ENCODE measurements at regions not wholly inside any gene's neighbourhood (a gene's known extent, or its start where the extent isn't known, plus 50 kb on each side); places are given as distances from the start of the nearest gene placed in this dataset.
A peak's percentile ranks its signal among the peaks of the same experiment; 100 is the strongest.

DNA sequence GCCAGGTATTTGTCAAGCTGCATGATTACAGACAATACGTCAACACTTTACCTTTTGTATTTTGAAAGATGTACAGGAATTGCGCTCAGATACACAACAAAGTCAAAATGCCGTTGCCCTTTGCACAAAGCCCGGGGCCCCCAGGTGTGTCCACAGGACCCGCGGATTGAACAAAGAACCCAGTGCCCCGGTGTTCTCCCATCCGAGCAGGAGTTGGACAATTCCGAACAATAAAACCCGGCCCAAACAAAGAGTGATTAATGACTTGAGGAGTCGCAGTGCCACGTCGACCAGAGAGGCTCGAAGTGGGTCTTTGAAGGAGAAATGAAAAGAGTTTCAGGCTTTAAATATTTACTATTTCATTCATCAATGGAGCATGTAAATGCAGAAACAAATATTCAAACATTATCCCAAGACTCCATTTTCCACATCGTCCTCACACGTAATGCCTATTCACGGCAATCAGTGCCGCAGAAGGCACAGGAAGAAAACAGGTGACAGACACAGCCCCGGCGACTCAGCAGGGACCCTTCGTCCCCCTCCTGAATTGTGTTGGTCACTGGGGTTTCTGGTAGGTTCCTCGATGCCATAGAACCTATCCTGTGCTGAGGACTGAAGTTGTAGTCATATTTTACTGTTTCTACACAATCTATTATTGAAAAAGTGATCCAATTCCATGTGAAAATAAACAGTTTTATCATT, 70.9 kb upstream of the MGMT start:
- DNase-seq, result no peak

DNA sequence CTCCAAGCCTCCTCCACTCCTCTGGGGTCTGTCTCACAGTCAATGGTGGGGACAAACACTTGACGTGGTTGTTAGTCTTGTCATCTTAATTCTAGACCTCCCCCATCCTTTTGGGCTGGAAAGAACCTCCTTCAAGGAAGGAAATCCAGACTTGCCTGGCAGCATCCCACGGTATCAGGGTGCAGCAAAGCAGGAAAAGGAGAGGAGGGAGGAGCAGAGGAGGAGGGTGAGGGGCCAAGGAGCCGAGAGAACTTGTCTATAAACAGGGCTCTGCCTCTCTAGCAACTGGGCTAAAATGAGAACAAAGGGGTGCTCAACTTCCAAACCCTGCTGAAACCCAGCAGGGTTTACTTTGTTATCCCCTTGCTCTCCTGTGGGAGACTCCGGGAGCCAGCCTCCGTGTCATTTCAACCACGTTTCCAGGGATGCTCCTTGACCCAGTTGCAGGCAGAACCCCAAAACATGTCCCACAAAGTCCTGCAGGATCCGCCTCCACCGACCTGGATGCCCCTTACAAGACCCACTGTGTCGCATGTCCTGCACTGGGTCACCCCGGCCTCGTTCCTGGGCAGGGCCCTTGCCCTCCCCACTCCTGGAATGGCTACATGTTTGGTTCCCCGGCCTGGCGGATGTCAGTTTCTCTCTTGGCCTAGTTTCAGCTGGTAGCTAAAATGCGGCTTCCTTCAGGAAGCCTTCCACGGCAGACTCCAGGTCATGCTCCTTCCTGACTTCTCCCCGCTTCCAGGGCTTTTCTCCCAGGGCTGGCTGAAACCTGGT, 69.7 kb upstream of the MGMT start:
- DNase-seq, result no peak

GRCh38 chr10:129398711-129399141, 68.3 kb upstream of the MGMT start:
- no peak for DNase-seq

DNA sequence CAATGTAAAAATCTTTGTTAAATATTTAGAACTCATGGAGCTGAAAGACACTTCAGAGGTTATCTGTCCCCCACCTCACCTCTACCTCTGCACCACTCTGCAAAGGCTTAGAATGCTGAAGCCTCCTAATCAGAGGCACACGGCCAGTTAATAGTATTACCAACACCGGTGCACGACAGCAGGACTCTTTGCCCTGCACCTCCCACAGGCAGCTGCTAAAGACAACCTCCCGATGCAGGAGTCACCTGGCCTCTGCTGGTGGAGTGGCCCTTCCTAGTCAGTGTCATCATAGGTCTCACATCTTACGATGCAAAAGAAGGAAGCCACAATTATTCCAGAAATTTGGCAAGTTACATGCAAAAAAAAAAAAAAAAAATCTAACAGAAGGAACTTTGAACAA, 66.6 kb upstream of the MGMT start:
- DNase-seq, result no peak

GRCh38 chr10:129402459-129402858, 64.6 kb upstream of the MGMT start:
- no peak for DNase-seq

- no peak for DNase-seq
Measured at GRCh38 chr10:129404091-129404490, 63.0 kb upstream of the MGMT start.

DNA sequence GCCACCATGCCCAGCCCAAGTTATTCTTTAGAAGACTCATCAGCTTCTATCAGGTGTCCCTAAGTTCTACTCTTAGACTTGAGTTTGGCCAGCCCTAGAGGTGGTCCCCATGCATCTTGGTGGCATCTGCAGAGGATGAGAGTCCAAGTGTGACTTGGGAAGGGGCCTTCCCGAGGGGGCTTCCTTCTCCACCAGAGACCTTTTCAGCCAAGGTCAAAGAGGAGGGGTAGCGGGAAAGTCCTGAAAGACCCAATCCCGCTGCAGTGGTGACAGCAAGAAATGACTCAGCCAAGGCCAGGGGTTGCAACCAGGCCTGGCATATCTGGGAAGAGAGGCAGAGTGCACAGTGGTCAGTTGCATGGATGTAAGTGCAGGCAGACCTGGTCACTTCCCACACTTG, 61.7 kb upstream of the MGMT start:
- DNase-seq, result no peak

GRCh38 chr10:129410688-129411392, 56.2 kb upstream of the MGMT start:
- peak; percentile 44 for DNase-seq

GRCh38 chr10:129411393-129411705, 55.7 kb upstream of the MGMT start:
- no peak for DNase-seq

- DNase-seq, result no peak
Measured at GRCh38 chr10:129411772-129412171, 55.3 kb upstream of the MGMT start.

DNA sequence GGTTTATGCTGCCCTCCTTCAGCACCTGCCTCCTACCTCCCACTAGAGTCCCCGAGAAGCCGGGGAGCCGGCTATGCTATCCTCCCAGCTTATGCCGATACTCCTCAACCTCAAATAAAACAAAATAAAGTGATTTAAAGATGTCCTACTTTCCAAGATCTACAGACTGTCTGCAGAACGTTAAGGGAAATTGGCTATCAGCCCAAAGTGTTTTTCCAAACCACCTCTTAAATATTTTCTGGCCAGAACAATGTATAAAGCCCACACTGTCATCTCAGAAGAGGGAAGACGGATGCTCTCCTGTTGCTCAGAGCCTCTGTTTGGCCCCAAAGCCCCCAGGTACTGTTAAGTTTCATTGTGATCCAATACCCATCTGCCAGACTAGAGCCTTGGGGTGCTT, 54.0 kb upstream of the MGMT start:
- no peak for DNase-seq

- peak; percentile 13 for DNase-seq
Measured at GRCh38 chr10:129415215-129416140, 51.6 kb upstream of the MGMT start.

DNA sequence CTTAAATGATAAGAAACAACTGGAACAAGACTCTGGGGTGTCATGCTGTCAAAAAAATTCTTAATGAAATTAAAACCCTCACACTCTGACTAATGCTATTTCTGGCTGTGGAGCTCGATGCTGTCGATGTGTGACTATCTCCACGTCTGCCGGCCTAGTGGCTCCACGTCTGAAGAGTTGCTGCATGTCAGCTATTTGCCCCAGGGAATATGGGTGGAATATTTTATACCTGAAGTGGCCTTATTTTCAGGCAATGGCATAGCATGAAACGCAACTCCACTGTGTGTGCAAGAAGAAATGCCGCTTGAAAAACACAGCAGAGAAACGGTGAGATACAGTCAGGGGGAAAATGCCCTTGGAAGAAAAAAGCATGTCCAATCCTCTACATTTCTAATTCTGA, 50.9 kb upstream of the MGMT start:
- no peak for DNase-seq

GRCh38 chr10:129416956-129417765, 49.9 kb upstream of the MGMT start:
- peak; percentile 86 for DNase-seq
